IPS-18a (cell line): ENCODE measurements at regions not wholly inside any gene's neighbourhood (a gene's known extent, or its start where the extent isn't known, plus 50 kb on each side); places are given as distances from the start of the nearest gene placed in this dataset.

ENCODE experiments used
- H3K27ac ChIP-seq: one replicate; pipeline ENCODE4 v1.5.1; 2013; ENCODE audit warnings: low read length
- H3K27me3 ChIP-seq: one replicate; pipeline ENCODE4 v1.6.1; 2013; ENCODE audit warnings: mild to moderate bottlenecking, low read length; ENCODE audit not compliant: control insufficient read depth, insufficient read depth
- H3K36me3 ChIP-seq: one replicate; pipeline ENCODE4 v1.6.1; 2013; ENCODE audit warnings: low read depth, low read length; ENCODE audit not compliant: control insufficient read depth
- H3K4me1 ChIP-seq: one replicate; pipeline ENCODE4 v1.6.1; 2013; ENCODE audit warnings: low read depth, low read length; ENCODE audit not compliant: control insufficient read depth
- H3K4me3 ChIP-seq: one replicate; pipeline ENCODE4 v1.5.1; 2013; ENCODE audit warnings: low read length
- H3K9ac ChIP-seq: one replicate; pipeline ENCODE4 v1.6.1; 2013; ENCODE audit warnings: mild to moderate bottlenecking, low read length, moderate library complexity
- H3K9me3 ChIP-seq: one replicate; pipeline ENCODE4 v1.6.1; 2013; ENCODE audit warnings: low read depth, low read length; ENCODE audit not compliant: control insufficient read depth

DNA sequence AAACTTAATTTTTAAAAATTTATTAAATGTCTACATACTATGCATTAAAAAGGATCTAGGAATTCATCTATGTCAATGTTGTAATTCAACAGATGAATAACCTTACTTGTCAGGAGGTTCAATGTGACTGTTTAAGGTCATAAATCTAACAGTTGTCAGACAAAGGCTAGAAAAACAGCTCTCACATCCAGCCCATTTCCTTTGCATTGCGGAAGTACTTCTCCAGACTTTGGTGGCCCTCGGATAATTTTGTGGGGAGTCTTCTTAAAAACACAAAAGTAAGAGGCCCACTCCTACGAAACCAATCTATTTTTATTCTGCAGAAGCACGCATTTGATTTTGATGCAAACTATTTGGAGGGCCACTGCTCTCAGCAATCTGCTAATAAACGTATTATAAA lies 122.6 kb upstream of the CHRM3 start:
- H3K9ac ChIP-seq, result no peak overlapping the region

GRCh38 chr1:239262538-239262937 lies 123.8 kb upstream of the CHRM3 start:
- no peaks in the 10 kb centered on the region for H3K4me1 ChIP-seq
- H3K36me3 ChIP-seq, result no peaks in the 10 kb centered on the region
- no peaks in the 10 kb centered on the region for H3K27me3 ChIP-seq
- no peak overlapping the region for H3K9ac ChIP-seq
- no peaks in the 10 kb centered on the region for H3K9me3 ChIP-seq
- no peak overlapping the region for H3K27ac ChIP-seq
- no peak overlapping the region for H3K4me3 ChIP-seq

More for the DNA sequence above, 122.6 kb upstream of the CHRM3 start:
- H3K9me3 ChIP-seq, result no peaks in the 10 kb centered on the region
- H3K4me1 ChIP-seq, result no peaks in the 10 kb centered on the region
- H3K4me3 ChIP-seq, result no peak overlapping the region
- no peaks in the 10 kb centered on the region for H3K36me3 ChIP-seq
- no peak overlapping the region for H3K27ac ChIP-seq
- no peaks in the 10 kb centered on the region for H3K27me3 ChIP-seq

GRCh38 chr1:239261521-239261920 lies 124.8 kb upstream of the CHRM3 start:
- no peaks in the 10 kb centered on the region for H3K36me3 ChIP-seq
- no peaks in the 10 kb centered on the region for H3K9me3 ChIP-seq
- H3K4me3 ChIP-seq, result no peak overlapping the region
- no peak overlapping the region for H3K9ac ChIP-seq
- no peaks in the 10 kb centered on the region for H3K4me1 ChIP-seq
- no peaks in the 10 kb centered on the region for H3K27me3 ChIP-seq
- H3K27ac ChIP-seq, result no peak overlapping the region

GRCh38 chr1:239260842-239261241 lies 125.5 kb upstream of the CHRM3 start:
- H3K4me3 ChIP-seq, result no peak overlapping the region
- no peaks in the 10 kb centered on the region for H3K27me3 ChIP-seq
- no peaks in the 10 kb centered on the region for H3K4me1 ChIP-seq
- H3K27ac ChIP-seq, result no peak overlapping the region
- H3K36me3 ChIP-seq, result no peaks in the 10 kb centered on the region
- no peak overlapping the region for H3K9ac ChIP-seq
- no peaks in the 10 kb centered on the region for H3K9me3 ChIP-seq

GRCh38 chr1:239255628-239256160 lies 130.7 kb upstream of the CHRM3 start:
- H3K4me1 ChIP-seq, result no peaks in the 10 kb centered on the region
- no peak overlapping the region for H3K27ac ChIP-seq
- no peaks in the 10 kb centered on the region for H3K9me3 ChIP-seq
- H3K27me3 ChIP-seq, result no peaks in the 10 kb centered on the region
- no peak overlapping the region for H3K9ac ChIP-seq
- H3K36me3 ChIP-seq, result no peaks in the 10 kb centered on the region
- H3K4me3 ChIP-seq, result no peak overlapping the region

DNA sequence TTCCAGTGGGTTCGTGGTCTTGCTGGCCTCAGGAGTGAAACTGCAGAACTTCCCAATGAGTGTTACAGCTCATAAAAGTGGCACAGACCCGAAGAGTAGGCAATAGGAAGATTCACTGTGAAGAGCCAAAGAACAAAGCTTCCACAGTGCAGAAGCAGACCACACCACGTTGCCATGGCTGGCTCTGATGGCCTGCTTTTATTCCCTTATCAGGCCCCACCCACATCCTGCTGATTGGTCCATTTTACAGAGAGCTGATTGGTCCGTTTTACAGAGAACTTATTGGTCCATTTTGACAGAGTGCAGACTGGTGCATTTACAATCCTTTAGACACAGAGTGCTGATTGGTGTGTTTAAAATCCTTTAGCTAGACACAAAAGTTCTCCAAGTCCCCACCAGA lies 131.4 kb upstream of the CHRM3 start:
- Histone ChIP-seq H3K4me1 (no peaks in the 10 kb centered on the region), H3K27ac (no peak overlapping the region), H3K27me3 (no peaks in the 10 kb centered on the region), H3K9ac (no peak overlapping the region), H3K36me3 (no peaks in the 10 kb centered on the region), H3K4me3 (no peak overlapping the region), H3K9me3 (no peaks in the 10 kb centered on the region)

DNA sequence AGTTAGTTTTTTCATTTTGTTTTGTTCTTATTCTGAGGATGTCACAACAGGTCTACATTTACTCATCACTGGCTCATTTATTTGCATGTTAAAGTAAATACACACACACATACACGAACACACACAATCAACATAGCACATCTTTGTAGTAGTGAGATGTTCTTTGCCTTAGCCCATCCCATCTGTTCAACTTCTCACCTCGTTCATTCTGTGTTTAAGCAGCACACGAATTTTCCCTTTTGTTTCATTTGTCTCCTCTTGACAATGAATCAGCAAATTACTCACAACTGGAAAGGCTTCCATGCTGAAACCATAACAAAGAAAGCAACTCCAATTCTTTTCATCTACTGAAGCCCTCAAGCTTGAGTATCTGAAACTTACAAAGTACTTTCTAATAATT lies 133.3 kb upstream of the CHRM3 start:
- Histone ChIP-seq H3K36me3 (no peaks in the 10 kb centered on the region), H3K27me3 (no peaks in the 10 kb centered on the region), H3K27ac (no peak overlapping the region), H3K4me3 (no peak overlapping the region), H3K9ac (no peak overlapping the region), H3K9me3 (no peaks in the 10 kb centered on the region), H3K4me1 (no peaks in the 10 kb centered on the region)

DNA sequence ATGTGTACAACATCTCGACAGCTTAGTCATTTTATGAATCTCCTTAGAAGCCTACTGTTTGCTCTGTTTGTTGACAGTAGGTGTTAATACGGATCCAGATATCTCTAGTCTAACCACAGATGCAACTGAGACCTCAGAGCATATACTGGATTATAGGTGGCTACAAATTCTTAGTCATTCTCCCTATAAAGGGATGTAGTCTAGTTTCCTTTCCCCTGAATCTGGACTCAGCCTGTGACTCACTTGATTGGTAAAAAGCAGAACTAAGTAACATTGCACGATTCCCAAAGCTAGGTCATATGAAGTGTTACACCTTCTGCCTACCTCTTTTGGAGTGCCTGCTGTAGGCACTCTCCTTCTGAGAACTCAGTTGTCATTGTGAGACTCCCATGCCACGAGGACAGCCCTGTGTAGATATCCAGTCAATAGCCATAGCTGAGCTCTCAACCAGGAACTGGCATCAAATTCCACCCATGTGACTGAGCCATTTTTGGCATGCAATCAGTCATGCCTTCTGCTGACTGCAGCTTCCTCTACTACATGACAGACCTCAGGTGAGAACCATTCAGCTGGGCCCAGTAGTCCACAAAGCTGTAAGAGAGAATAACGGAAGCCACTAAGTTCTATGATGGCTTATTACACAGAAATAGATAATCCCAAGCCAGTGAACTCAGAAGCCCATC lies 135.9 kb upstream of the CHRM3 start:
- Histone ChIP-seq H3K27ac (no peak overlapping the region), H3K4me3 (no peak overlapping the region), H3K36me3 (no peaks in the 10 kb centered on the region), H3K27me3 (no peaks in the 10 kb centered on the region), H3K9ac (no peak overlapping the region), H3K9me3 (no peaks in the 10 kb centered on the region), H3K4me1 (no peaks in the 10 kb centered on the region)

DNA sequence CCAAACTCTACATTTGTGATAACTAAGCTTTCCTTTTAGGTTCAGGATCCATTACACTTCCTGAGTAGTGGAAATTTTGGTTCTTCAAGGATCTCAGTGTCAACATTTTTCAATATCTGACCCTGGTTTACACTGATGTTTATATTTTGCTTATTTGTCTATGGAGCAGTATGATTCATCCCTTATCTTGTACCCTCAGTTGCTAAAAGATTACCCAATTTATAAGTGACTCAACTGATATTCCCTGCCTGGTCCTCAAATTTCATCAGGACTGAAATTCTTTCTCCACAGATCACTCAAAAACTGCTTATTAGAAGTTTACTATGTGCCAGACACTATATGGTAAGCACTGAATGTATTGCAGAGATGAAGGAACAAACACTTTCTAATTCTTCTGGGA lies 139.1 kb upstream of the CHRM3 start:
- Histone ChIP-seq H3K27me3 (no peaks in the 10 kb centered on the region), H3K36me3 (no peaks in the 10 kb centered on the region), H3K4me1 (peaks cover 10% of the 10 kb centered on the region), H3K9me3 (no peaks in the 10 kb centered on the region), H3K4me3 (no peak overlapping the region), H3K27ac (no peak overlapping the region), H3K9ac (no peak overlapping the region)

- Histone ChIP-seq H3K27ac (no peak overlapping the region), H3K4me1 (peaks cover 14% of the 10 kb centered on the region), H3K36me3 (no peaks in the 10 kb centered on the region), H3K9me3 (no peaks in the 10 kb centered on the region), H3K9ac (no peak overlapping the region), H3K4me3 (no peak overlapping the region), H3K27me3 (no peaks in the 10 kb centered on the region)
Observed at GRCh38 chr1:239244084-239244483, 142.3 kb upstream of the CHRM3 start.

- no peak overlapping the region for H3K9ac ChIP-seq
- no peaks in the 10 kb centered on the region for H3K9me3 ChIP-seq
- no peak overlapping the region for H3K4me3 ChIP-seq
- no peaks in the 10 kb centered on the region for H3K36me3 ChIP-seq
- no peaks in the 10 kb centered on the region for H3K27me3 ChIP-seq
- H3K27ac ChIP-seq, result no peak overlapping the region
- peaks cover 14% of the 10 kb centered on the region for H3K4me1 ChIP-seq
Observed at GRCh38 chr1:239243006-239243405, 143.4 kb upstream of the CHRM3 start.

DNA sequence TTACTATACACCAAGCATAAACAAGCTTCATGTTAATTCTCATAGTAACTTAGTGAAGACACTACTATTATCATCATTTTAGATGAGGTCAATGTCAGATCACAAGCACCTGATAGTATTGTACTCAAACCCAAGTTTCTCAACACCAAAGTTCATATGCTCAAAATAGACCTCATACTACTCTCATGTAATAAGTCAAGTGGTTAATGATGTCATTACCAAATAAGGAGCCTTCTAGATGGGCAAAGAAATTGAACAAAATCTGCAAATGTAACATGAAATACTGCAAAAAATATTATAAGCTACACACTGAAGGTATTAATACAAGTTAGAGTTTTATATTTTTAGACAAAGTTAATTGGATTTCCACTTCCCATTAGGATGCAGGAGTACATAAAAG lies 144.0 kb upstream of the CHRM3 start:
- no peaks in the 10 kb centered on the region for H3K9me3 ChIP-seq
- no peak overlapping the region for H3K27ac ChIP-seq
- H3K36me3 ChIP-seq, result no peaks in the 10 kb centered on the region
- no peaks in the 10 kb centered on the region for H3K27me3 ChIP-seq
- peaks cover 14% of the 10 kb centered on the region for H3K4me1 ChIP-seq
- no peak overlapping the region for H3K4me3 ChIP-seq
- no peak overlapping the region for H3K9ac ChIP-seq
